H1 (cell line): ENCODE measurements at regions not wholly inside any gene's neighbourhood (a gene's known extent, or its start where the extent isn't known, plus 50 kb on each side); places are given as distances from the start of the nearest gene placed in this dataset.

Source experiments
- CTCF ChIA-PET: fragments of 300-600 bp; sonication (Branson Sonifier 250); formaldehyde crosslinking; loops from one replicate; lab custom pipeline; 2021; ENCODE audit not compliant: partially characterized antibody; lab: Charles Lee
- POLR2A ChIA-PET: fragments of 300-600 bp; sonication (Branson Sonifier 250); formaldehyde crosslinking; loops from one replicate; lab custom pipeline; 2021; ENCODE audit warnings: inconsistent platforms; ENCODE audit not compliant: partially characterized antibody; lab: Charles Lee
- DNase-seq, 2 experiments: peaks; one replicate each; pipeline versions ENCODE4 v3.0.0 to v3.0.0-alpha.2; 2010 to 2022; ENCODE audit warnings: low spot score in 2 of 2, low read depth in 1 of 2, mixed read lengths in 1 of 2
- FAIRE-seq: peaks from 2 replicates; lab custom pipeline; 2011; peaks lifted over from hg19 to GRCh38; lab: Jason Lieb, UNC
- H2AFZ ChIP-seq: 2 replicates; pipeline ENCODE4 v1.8.1; 2012; ENCODE audit warnings: low read length, inconsistent platforms
- H2AK5ac ChIP-seq: 2 replicates; pipeline ENCODE4 v1.6.1; 2013; ENCODE audit warnings: low read depth, low read length
- H2BK120ac ChIP-seq: replicated peaks from 2 replicates; pipeline ENCODE3; 2013; ENCODE audit warnings: low read depth, low read length, inconsistent platforms
- H2BK12ac ChIP-seq: 2 replicates; pipeline ENCODE4 v1.6.1; 2013; ENCODE audit warnings: low read depth, low read length
- H2BK15ac ChIP-seq: 2 replicates; pipeline ENCODE4 v1.6.1; 2013; ENCODE audit warnings: low read length
- H2BK20ac ChIP-seq: 2 replicates; pipeline ENCODE4 v1.6.1; 2013; ENCODE audit warnings: low read length
- H2BK5ac ChIP-seq: 2 replicates; pipeline ENCODE4 v1.6.1; 2013; ENCODE audit warnings: low read depth, low read length
- H3K14ac ChIP-seq: 2 replicates; pipeline ENCODE4 v1.6.1; 2013; ENCODE audit warnings: inconsistent platforms; ENCODE audit not compliant: insufficient read length
- H3K18ac ChIP-seq: 2 replicates; pipeline ENCODE4 v1.6.1; 2013; ENCODE audit warnings: low read length; ENCODE audit errors: extremely low read depth
- H3K23ac ChIP-seq: 2 replicates; pipeline ENCODE4 v1.6.1; 2013; ENCODE audit warnings: inconsistent platforms; ENCODE audit not compliant: insufficient read length
- H3K23me2 ChIP-seq: 2 replicates; pipeline ENCODE4 v1.6.1; 2013; ENCODE audit warnings: low read depth, low read length
- H3K27ac ChIP-seq: 2 replicates; pipeline ENCODE4 v1.6.1; 2011; ENCODE audit warnings: low read depth, low read length, inconsistent platforms
- H3K27me3 ChIP-seq, 4 experiments: replicated peaks in 1 of 4; 1 replicate in 1 of 4; 2 replicates in 3 of 4; pipeline versions ENCODE4 v1.6.1 to v1.8.1; 2011 to 2013; ENCODE audit warnings: low read length in 3 of 4, mild to moderate bottlenecking in 3 of 4, inconsistent platforms in 2 of 4, mixed read lengths in 2 of 4, moderate library complexity in 1 of 4; ENCODE audit not compliant: control insufficient read depth in 3 of 4, insufficient read depth in 3 of 4; ENCODE audit errors: extremely low read depth in 1 of 4
- H3K36me3 ChIP-seq, 4 experiments: 2 replicates each; pipeline versions ENCODE4 v1.6.1 to v1.8.1; 2011 to 2013; ENCODE audit warnings: mild to moderate bottlenecking in 4 of 4, low read length in 3 of 4, moderate library complexity in 2 of 4, control low read depth in 1 of 4, inconsistent platforms in 1 of 4; ENCODE audit not compliant: insufficient read depth in 4 of 4, control insufficient read depth in 2 of 4
- H3K4ac ChIP-seq: replicated peaks from 2 replicates; pipeline ENCODE3; 2013; ENCODE audit warnings: low read length, low read depth, mixed read lengths, inconsistent platforms; ENCODE audit not compliant: insufficient read length
- H3K4me1 ChIP-seq, 4 experiments: replicated peaks in 1 of 4; 1 replicate in 1 of 4; 2 replicates in 3 of 4; pipeline versions ENCODE4 v1.6.1 to v1.8.1; 2011 to 2013; ENCODE audit warnings: low read length in 3 of 4, inconsistent platforms in 2 of 4, mixed read lengths in 1 of 4; ENCODE audit not compliant: insufficient read depth in 4 of 4, control insufficient read depth in 3 of 4
- H3K4me2 ChIP-seq, 2 experiments: 2 replicates each; pipeline versions ENCODE4 v1.6.1 to v1.8.1; 2011 to 2013; ENCODE audit warnings: low read depth in 2 of 2, low read length in 2 of 2, control low read depth in 1 of 2, inconsistent platforms in 1 of 2, mild to moderate bottlenecking in 1 of 2; ENCODE audit not compliant: insufficient read depth in 1 of 2
- H3K4me3 ChIP-seq, 4 experiments: fragments of 200-600, 300-600 bp in 1 of 4; sonication (generic), shearing (Covaris generic), sonication (Bioruptor Twin) in 1 of 4; 2 replicates each; pipeline versions ENCODE4 v1.5.1 to v1.8.1; 2011 to 2016; ENCODE audit warnings: low read length in 4 of 4, low read depth in 3 of 4, control low read depth in 2 of 4, inconsistent platforms in 2 of 4, mild to moderate bottlenecking in 2 of 4, mixed read lengths in 1 of 4, moderate library complexity in 1 of 4; ENCODE audit not compliant: insufficient read depth in 2 of 4; ENCODE audit errors: extremely low read depth in 1 of 4
- H3K56ac ChIP-seq: replicated peaks from 2 replicates; pipeline ENCODE3; 2013; ENCODE audit warnings: low read depth, mild to moderate bottlenecking, mixed read lengths, low read length, inconsistent platforms; ENCODE audit not compliant: insufficient read length
- H3K79me1 ChIP-seq: 2 replicates; pipeline ENCODE4 v1.6.1; 2013; ENCODE audit warnings: low read depth, low read length, control low read depth
- H3K79me2 ChIP-seq, 2 experiments: 2 replicates each; pipeline versions ENCODE4 v1.6.1 to v1.8.1; 2012 to 2013; ENCODE audit warnings: low read length in 2 of 2, mild to moderate bottlenecking in 2 of 2, inconsistent platforms in 1 of 2; ENCODE audit not compliant: insufficient read depth in 2 of 2, control insufficient read depth in 1 of 2
- H3K9ac ChIP-seq, 4 experiments: replicated peaks in 1 of 4; 1 replicate in 1 of 4; 2 replicates in 3 of 4; pipeline versions ENCODE4 v1.6.1 to v1.8.1; 2011 to 2013; ENCODE audit warnings: low read depth in 3 of 4, low read length in 3 of 4, control low read depth in 2 of 4, mild to moderate bottlenecking in 2 of 4, moderate library complexity in 2 of 4, inconsistent platforms in 1 of 4; ENCODE audit errors: extremely low read depth in 1 of 4
- H3K9me3 ChIP-seq, 2 experiments: 2 replicates each; pipeline versions ENCODE4 v1.6.1 to v1.8.1; 2012 to 2013; ENCODE audit warnings: mild to moderate bottlenecking in 2 of 2, moderate library complexity in 2 of 2, control low read depth in 1 of 2, inconsistent platforms in 1 of 2, low read depth in 1 of 2, low read length in 1 of 2, mixed read lengths in 1 of 2; ENCODE audit not compliant: insufficient read depth in 2 of 2
- H4K20me1 ChIP-seq, 2 experiments: replicated peaks in 1 of 2; 2 replicates each; pipeline versions ENCODE3 to v1.8.1; 2011 to 2013; ENCODE audit warnings: inconsistent platforms in 2 of 2, low read length in 2 of 2, mild to moderate bottlenecking in 1 of 2; ENCODE audit not compliant: insufficient read depth in 2 of 2, control insufficient read depth in 1 of 2
- H4K5ac ChIP-seq: 2 replicates; pipeline ENCODE4 v1.6.1; 2013; ENCODE audit warnings: low read length, low read depth, mixed read lengths, inconsistent platforms; ENCODE audit not compliant: insufficient read length
- H4K8ac ChIP-seq: 2 replicates; pipeline ENCODE4 v1.8.0; 2013; ENCODE audit warnings: mild to moderate bottlenecking, moderate library complexity, low read length, inconsistent platforms; ENCODE audit not compliant: insufficient read depth; ENCODE audit errors: extremely low read depth
- H4K91ac ChIP-seq: replicated peaks from 2 replicates; pipeline ENCODE3; 2013; ENCODE audit warnings: low read length, mixed read lengths, inconsistent platforms; ENCODE audit not compliant: insufficient read length
- FOSL1 ChIP-seq: IDR thresholded peaks from 2 replicates; pipeline ENCODE4 v1.6.1; 2011; ENCODE audit warnings: mild to moderate bottlenecking, low read depth, low read length, moderate library complexity; ENCODE audit not compliant: insufficient read depth
- POLR2A ChIP-seq, 2 experiments: IDR thresholded peaks; 1 replicate in 1 of 2; 2 replicates in 1 of 2; pipeline ENCODE4 v1.6.1; 2011; ENCODE audit warnings: low read depth in 2 of 2, low read length in 2 of 2, mild to moderate bottlenecking in 2 of 2; ENCODE audit errors: control extremely low read depth in 1 of 2
- SIRT6 ChIP-seq: IDR thresholded peaks from one replicate; pipeline ENCODE4 v1.7.1; 2012; ENCODE audit warnings: low read length, inconsistent platforms
- SIX5 ChIP-seq: IDR thresholded peaks from 2 replicates; pipeline ENCODE4 v1.6.1; 2011; ENCODE audit warnings: mild to moderate bottlenecking, low read depth, low read length
- SP4 ChIP-seq: IDR thresholded peaks from 2 replicates; pipeline ENCODE4 v1.6.1; 2012; ENCODE audit warnings: low read length, inconsistent platforms
- WGBS, 2 experiments: shearing (Covaris generic) in 1 of 2; methylation state at CpG; one replicate each; pipeline versions ENCODE4 v1.1.6 to v1.1.7; 2013 to 2015; ENCODE audit warnings: low lambda C conversion rate in 2 of 2, mixed read lengths in 2 of 2, inconsistent platforms in 1 of 2, low coverage in 1 of 2, missing lambda C conversion rate in 1 of 2; ENCODE audit not compliant: insufficient replicate concordance in 2 of 2, insufficient coverage in 1 of 2, insufficient read length in 1 of 2; ENCODE audit errors: extremely low coverage in 1 of 2, missing lambda C conversion rate in 1 of 2; 5-methylcytosine and 5-hydroxymethylcytosine counted together
- TF ChIP-seq, protein P1 (sequence below): IDR thresholded peaks from 2 replicates; pipeline ENCODE4 v1.6.1; 2012; ENCODE audit warnings: inconsistent platforms

DNA sequence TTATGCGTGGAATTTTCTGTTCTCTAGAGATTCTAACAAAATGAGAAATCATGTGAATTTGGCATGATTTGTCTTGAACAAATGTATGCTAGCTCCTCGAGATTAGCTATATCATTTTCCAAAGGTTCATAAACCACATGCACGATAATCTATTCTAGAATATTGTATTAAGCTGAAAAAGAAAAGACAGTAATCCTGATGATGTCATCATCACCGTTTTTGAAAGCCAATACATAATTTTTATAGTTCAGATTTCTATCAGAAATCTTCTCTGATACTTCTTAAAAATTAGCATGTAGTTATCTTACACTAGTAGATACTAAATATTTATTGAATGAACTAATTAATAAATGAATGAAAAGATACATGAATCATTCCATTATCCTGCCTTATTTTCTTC is 111.2 kb downstream of the HAO1 start:
- Histone ChIP-seq H3K4ac (no peak overlapping the region), H3K14ac (no peak overlapping the region), H4K8ac (no peak overlapping the region), H2BK5ac (no peak overlapping the region), H3K79me1 (no peaks in the 10 kb centered on the region), H3K27ac (no peak overlapping the region), H2BK12ac (no peak overlapping the region), H3K36me3 (no peaks in the 10 kb centered on the region), H3K18ac (no peak overlapping the region), H4K91ac (no peak overlapping the region), H3K4me1 (no peaks in the 10 kb centered on the region), H2AFZ (no peak overlapping the region), H3K79me2 (no peaks in the 10 kb centered on the region), H3K4me3 (no peak overlapping the region), H2BK120ac (no peak overlapping the region), H3K23ac (no peak overlapping the region), H2AK5ac (no peak overlapping the region), H3K27me3 (no peaks in the 10 kb centered on the region), H3K56ac (no peak overlapping the region), H3K4me2 (no peak overlapping the region), H2BK15ac (no peak overlapping the region), H3K9ac (no peak overlapping the region), H3K23me2 (no peaks in the 10 kb centered on the region), H4K5ac (no peak overlapping the region), H3K9me3 (peaks cover 0 to under 1% of the 10 kb centered on the region in 2 experiments; a peak in 1 of 4 replicates), H2BK20ac (no peak overlapping the region), H4K20me1 (no peaks in the 10 kb centered on the region)
- no peak for FAIRE-seq
- 88% methylated on average over 4 of the region's 4 CpGs; no CpG with 5 or more reads in 1 of the 2 experiments for WGBS, 2 experiments
- DNase-seq, result no peak
- no peak for TF ChIP-seq FOSL1
- TF ChIP-seq SP4, result no peak
- TF ChIP-seq, protein P1, sequence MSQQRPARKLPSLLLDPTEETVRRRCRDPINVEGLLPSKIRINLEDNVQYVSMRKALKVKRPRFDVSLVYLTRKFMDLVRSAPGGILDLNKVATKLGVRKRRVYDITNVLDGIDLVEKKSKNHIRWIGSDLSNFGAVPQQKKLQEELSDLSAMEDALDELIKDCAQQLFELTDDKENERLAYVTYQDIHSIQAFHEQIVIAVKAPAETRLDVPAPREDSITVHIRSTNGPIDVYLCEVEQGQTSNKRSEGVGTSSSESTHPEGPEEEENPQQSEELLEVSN, result no peak
- no peak for TF ChIP-seq SIX5
- TF ChIP-seq SIRT6, result no peak
- TF ChIP-seq POLR2A (IDR thresholded peaks at IDR 0.05; ENCODE audit: control extremely low read depth in 1 of 2, low read depth in 2 of 2, low read length in 2 of 2), result no peak
- ChIA-PET CTCF (no interaction called here), POLR2A (no interaction called here)
